Osteoblast (primary cell): ENCODE measurements at regions not wholly inside any gene's neighbourhood (a gene's known extent, or its start where the extent isn't known, plus 50 kb on each side); places are given as distances from the start of the nearest gene placed in this dataset.

ENCODE experiments used
- DNase-seq: peaks from one replicate; pipeline ENCODE4 v3.0.0; 2011; ENCODE audit warnings: low spot score, mixed read lengths; ENCODE audit not compliant: insufficient read length; ENCODE audit errors: missing footprints
- H2AFZ ChIP-seq: 2 replicates; pipeline ENCODE4 v1.6.0; 2011; ENCODE audit warnings: mild to moderate bottlenecking, low read length
- H3K27ac ChIP-seq: 2 replicates; pipeline ENCODE4 v1.5.1; 2011; ENCODE audit warnings: mild to moderate bottlenecking, low read depth, low read length, moderate library complexity
- H3K27me3 ChIP-seq: 2 replicates; pipeline ENCODE4 v1.6.0; 2012; ENCODE audit warnings: mild to moderate bottlenecking, control low read depth, inconsistent platforms, low read length, moderate library complexity; ENCODE audit not compliant: insufficient read depth
- H3K36me3 ChIP-seq: 2 replicates; pipeline ENCODE4 v1.5.1; 2011; ENCODE audit warnings: mild to moderate bottlenecking, low read length, control low read depth, moderate library complexity; ENCODE audit not compliant: insufficient read depth
- H3K4me1 ChIP-seq: 2 replicates; pipeline ENCODE4 v1.5.1; 2011; ENCODE audit warnings: mild to moderate bottlenecking, low read length, control low read depth, moderate library complexity; ENCODE audit not compliant: insufficient read depth
- H3K4me2 ChIP-seq: 2 replicates; pipeline ENCODE4 v1.6.0; 2011; ENCODE audit warnings: mild to moderate bottlenecking, low read length; ENCODE audit not compliant: insufficient read depth
- H3K4me3 ChIP-seq: fragments of 200-600 bp; sonication (generic); 3 replicates; pipeline ENCODE4 v1.5.1; 2012; ENCODE audit warnings: mild to moderate bottlenecking, low read length, inconsistent platforms; ENCODE audit not compliant: insufficient read depth
- H3K79me2 ChIP-seq: 2 replicates; pipeline ENCODE4 v1.6.0; 2012; ENCODE audit warnings: mild to moderate bottlenecking, low read length, control low read depth, inconsistent platforms; ENCODE audit not compliant: insufficient read depth
- H3K9me3 ChIP-seq: 2 replicates; pipeline ENCODE4 v1.5.1; 2011; ENCODE audit warnings: low read depth, low read length, control low read depth
- H4K20me1 ChIP-seq: 2 replicates; pipeline ENCODE4 v1.6.0; 2012; ENCODE audit warnings: mild to moderate bottlenecking, low read length, control low read depth; ENCODE audit not compliant: insufficient read depth
- TF ChIP-seq, protein P1 (sequence below): IDR thresholded peaks from 2 replicates; pipeline ENCODE4 v1.5.1; 2011; ENCODE audit warnings: mild to moderate bottlenecking, low read depth, low read length, moderate library complexity; ENCODE audit errors: extremely low read depth

DNA sequence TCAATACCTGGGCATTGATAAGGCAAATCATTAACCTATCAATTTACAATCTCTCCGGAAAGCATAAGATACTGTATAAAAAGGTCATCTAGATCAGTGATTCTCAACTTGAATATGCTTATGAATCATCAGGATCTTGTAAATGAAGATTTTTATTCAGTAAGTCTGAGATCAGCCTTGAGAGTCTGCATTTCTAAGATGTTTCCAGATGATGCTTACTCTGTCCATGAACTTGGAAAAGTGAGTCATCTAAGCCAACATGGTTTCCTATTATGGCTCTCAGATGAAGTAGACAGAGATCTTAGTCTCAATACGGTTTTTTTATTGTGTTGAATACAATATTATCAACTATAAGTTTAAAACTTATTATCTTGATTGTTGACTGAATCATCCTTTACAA lies 226.4 kb upstream of the KIRREL3 start:
- H3K4me3 ChIP-seq = no peak overlapping the region
- no peaks in the 10 kb centered on the region for H3K27me3 ChIP-seq
- no peaks in the 10 kb centered on the region for H3K79me2 ChIP-seq
- H3K36me3 ChIP-seq = no peaks in the 10 kb centered on the region
- H2AFZ ChIP-seq = no peak overlapping the region
- DNase-seq = no peak
- no peak overlapping the region for H3K27ac ChIP-seq
- no peak overlapping the region for H3K4me2 ChIP-seq
- no peaks in the 10 kb centered on the region for H4K20me1 ChIP-seq
- H3K9me3 ChIP-seq = no peaks in the 10 kb centered on the region
- TF ChIP-seq, protein P1, sequence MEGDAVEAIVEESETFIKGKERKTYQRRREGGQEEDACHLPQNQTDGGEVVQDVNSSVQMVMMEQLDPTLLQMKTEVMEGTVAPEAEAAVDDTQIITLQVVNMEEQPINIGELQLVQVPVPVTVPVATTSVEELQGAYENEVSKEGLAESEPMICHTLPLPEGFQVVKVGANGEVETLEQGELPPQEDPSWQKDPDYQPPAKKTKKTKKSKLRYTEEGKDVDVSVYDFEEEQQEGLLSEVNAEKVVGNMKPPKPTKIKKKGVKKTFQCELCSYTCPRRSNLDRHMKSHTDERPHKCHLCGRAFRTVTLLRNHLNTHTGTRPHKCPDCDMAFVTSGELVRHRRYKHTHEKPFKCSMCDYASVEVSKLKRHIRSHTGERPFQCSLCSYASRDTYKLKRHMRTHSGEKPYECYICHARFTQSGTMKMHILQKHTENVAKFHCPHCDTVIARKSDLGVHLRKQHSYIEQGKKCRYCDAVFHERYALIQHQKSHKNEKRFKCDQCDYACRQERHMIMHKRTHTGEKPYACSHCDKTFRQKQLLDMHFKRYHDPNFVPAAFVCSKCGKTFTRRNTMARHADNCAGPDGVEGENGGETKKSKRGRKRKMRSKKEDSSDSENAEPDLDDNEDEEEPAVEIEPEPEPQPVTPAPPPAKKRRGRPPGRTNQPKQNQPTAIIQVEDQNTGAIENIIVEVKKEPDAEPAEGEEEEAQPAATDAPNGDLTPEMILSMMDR = no peak
- H3K4me1 ChIP-seq = no peaks in the 10 kb centered on the region

DNA sequence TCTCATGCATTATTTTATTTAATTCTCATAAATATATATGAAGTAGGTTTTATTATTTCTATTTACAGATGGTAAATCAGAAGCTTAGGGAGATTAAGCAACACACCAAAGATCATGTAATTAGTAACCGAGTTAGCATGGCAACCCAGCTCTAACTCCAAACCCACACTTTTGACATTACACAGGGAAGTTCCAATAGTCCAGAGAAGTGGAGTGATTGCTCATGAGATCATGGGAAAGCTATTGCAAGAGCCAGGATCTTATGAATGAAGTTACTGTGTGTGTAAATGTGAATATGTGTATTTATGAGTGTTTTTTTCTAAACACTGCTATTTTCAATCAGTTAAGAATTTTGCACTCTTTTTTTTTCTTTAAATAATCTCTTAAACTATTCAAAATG lies 225.8 kb upstream of the KIRREL3 start:
- Histone ChIP-seq H3K4me3 (no peak overlapping the region), H3K4me1 (no peaks in the 10 kb centered on the region), H3K27ac (no peak overlapping the region), H4K20me1 (no peaks in the 10 kb centered on the region), H3K9me3 (no peaks in the 10 kb centered on the region), H2AFZ (no peak overlapping the region), H3K27me3 (no peaks in the 10 kb centered on the region), H3K79me2 (no peaks in the 10 kb centered on the region), H3K4me2 (no peak overlapping the region), H3K36me3 (no peaks in the 10 kb centered on the region)
- TF ChIP-seq, protein P1 = no peak
- DNase-seq = no peak

DNA sequence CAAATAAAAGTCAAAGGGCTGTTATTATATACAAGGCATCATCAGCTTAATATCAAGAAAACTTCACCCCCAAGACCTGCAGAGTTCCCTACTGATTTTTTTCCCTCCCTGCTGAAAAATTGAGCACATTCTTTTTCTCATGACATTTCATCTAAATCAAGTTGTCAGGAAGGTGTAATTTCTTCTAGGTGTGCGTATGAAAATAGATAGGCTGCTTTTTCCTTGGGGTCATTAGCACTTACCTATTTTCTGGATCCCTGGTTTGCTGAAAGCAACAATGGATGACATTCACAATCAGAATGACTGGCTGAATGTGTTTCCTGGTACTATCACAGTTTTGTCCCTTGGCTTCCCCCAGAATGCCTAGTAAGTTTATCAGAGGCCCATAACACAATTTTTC lies 225.0 kb upstream of the KIRREL3 start:
- TF ChIP-seq, protein P1 = no peak
- H3K27me3 ChIP-seq = no peaks in the 10 kb centered on the region
- H3K4me3 ChIP-seq = no peak overlapping the region
- no peak overlapping the region for H3K4me2 ChIP-seq
- H3K9me3 ChIP-seq = no peaks in the 10 kb centered on the region
- no peaks in the 10 kb centered on the region for H3K79me2 ChIP-seq
- H3K27ac ChIP-seq = no peak overlapping the region
- H2AFZ ChIP-seq = no peak overlapping the region
- no peak for DNase-seq
- no peaks in the 10 kb centered on the region for H3K36me3 ChIP-seq
- no peaks in the 10 kb centered on the region for H4K20me1 ChIP-seq
- no peaks in the 10 kb centered on the region for H3K4me1 ChIP-seq

DNA sequence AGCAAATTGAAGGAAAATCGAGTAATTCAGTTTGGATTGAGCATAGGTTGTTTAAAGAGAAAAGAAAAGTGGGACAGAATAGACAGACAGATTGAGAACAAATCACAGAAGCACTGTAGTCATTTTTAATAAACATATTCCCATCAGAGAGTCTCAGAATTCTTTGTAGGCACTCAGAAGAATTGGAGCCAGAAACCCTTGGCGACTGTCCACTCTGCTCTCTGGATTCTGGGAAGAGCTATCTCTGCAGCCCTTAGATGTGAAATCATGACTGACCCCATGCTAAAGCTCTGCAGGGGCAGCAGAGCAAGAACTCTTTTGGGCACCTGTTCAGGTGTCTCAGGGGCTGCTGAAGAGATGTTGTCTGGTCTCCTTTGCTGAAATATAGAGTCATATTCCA lies 223.7 kb upstream of the KIRREL3 start:
- Histone ChIP-seq H4K20me1 (no peaks in the 10 kb centered on the region), H3K4me1 (no peaks in the 10 kb centered on the region), H3K36me3 (no peaks in the 10 kb centered on the region), H2AFZ (no peak overlapping the region), H3K27me3 (no peaks in the 10 kb centered on the region), H3K4me3 (no peak overlapping the region), H3K79me2 (no peaks in the 10 kb centered on the region), H3K9me3 (peaks cover 2% of the 10 kb centered on the region), H3K4me2 (no peak overlapping the region), H3K27ac (no peak overlapping the region)
- DNase-seq = no peak
- TF ChIP-seq, protein P1 = no peak
